Endothelial cell of umbilical vein (primary cell): ENCODE measurements at regions not wholly inside any gene's neighbourhood (a gene's known extent, or its start where the extent isn't known, plus 50 kb on each side); places are given as distances from the start of the nearest gene placed in this dataset.

ENCODE experiments used
- BruUV-seq: library from RNA; stranded (reverse); fragments of 400-500 nt; replicated peaks from 2 replicates; lab custom pipeline; 2021; lab: Mats Ljungman, UMichigan
- CTCF ChIA-PET: fragments of 300-600, 350-600 bp; sonication (Branson Sonifier 250); formaldehyde crosslinking; loops from one replicate; lab custom pipeline; 2021; ENCODE audit warnings: antibody characterized with exemption, inconsistent platforms; lab: Charles Lee
- POLR2A ChIA-PET: fragments of 300-600, 350-600 bp; sonication (Branson Sonifier 250); formaldehyde crosslinking; loops from one replicate; lab custom pipeline; 2021; ENCODE audit warnings: antibody characterized with exemption, inconsistent platforms; lab: Charles Lee
- DNase-seq: peaks from one replicate; pipeline ENCODE4 v3.0.0-alpha.2; 2011; ENCODE audit warnings: low read depth, low spot score
- FAIRE-seq: peaks from 2 replicates; lab custom pipeline; 2011; peaks lifted over from hg19 to GRCh38; lab: Jason Lieb, UNC
- H2AFZ ChIP-seq: 2 replicates; pipeline ENCODE4 v1.6.0; 2012; ENCODE audit warnings: low read depth, low read length, control low read depth, inconsistent platforms
- H3K27ac ChIP-seq: 2 replicates; pipeline ENCODE4 v1.5.1; 2011; ENCODE audit warnings: low read depth, mild to moderate bottlenecking, control low read depth, low read length, moderate library complexity; ENCODE audit not compliant: insufficient read depth
- H3K27me3 ChIP-seq, 2 experiments: 2 replicates each; pipeline versions ENCODE4 v1.6.0 to v1.6.1; 2011; ENCODE audit warnings: low read length in 2 of 2, mixed read lengths in 1 of 2; ENCODE audit not compliant: control insufficient read depth in 2 of 2, insufficient read depth in 2 of 2
- H3K36me3 ChIP-seq, 2 experiments: 2 replicates in 1 of 2; 3 replicates in 1 of 2; pipeline ENCODE4 v1.5.1; 2011; ENCODE audit warnings: low read length in 2 of 2, mild to moderate bottlenecking in 1 of 2, moderate library complexity in 1 of 2; ENCODE audit not compliant: control insufficient read depth in 2 of 2, insufficient read depth in 2 of 2; ENCODE audit errors: extremely low read depth in 1 of 2
- H3K4me1 ChIP-seq: 3 replicates; pipeline ENCODE4 v1.5.1; 2011; ENCODE audit warnings: mild to moderate bottlenecking, low read length; ENCODE audit not compliant: control insufficient read depth, insufficient read depth; ENCODE audit errors: extremely low read depth
- H3K4me2 ChIP-seq: 2 replicates; pipeline ENCODE4 v1.6.1; 2011; ENCODE audit warnings: low read length, control low read depth, mixed read lengths; ENCODE audit not compliant: insufficient read depth
- H3K4me3 ChIP-seq, 3 experiments: fragments of 200-600 bp in 1 of 3; sonication (generic), shearing (Covaris generic) in 1 of 3; replicated peaks in 1 of 3; 2 replicates each; pipeline ENCODE4 v1.5.1; 2011 to 2016; ENCODE audit warnings: control low read depth in 3 of 3, low read length in 3 of 3, mild to moderate bottlenecking in 2 of 3, inconsistent platforms in 1 of 3, low read depth in 1 of 3, moderate library complexity in 1 of 3; ENCODE audit not compliant: insufficient read depth in 1 of 3
- H3K79me2 ChIP-seq: 2 replicates; pipeline ENCODE4 v1.6.0; 2012; ENCODE audit warnings: low read length, inconsistent platforms; ENCODE audit not compliant: control insufficient read depth, insufficient read depth
- H3K9ac ChIP-seq: replicated peaks from 2 replicates; pipeline ENCODE3; 2011; ENCODE audit warnings: low read length, control low read depth; ENCODE audit not compliant: insufficient read depth; ENCODE audit errors: extremely low read depth
- H3K9me1 ChIP-seq: replicated peaks from 3 replicates; pipeline ENCODE4 v1.6.0; 2011; ENCODE audit warnings: mild to moderate bottlenecking, low read length; ENCODE audit not compliant: control insufficient read depth, insufficient read depth; ENCODE audit errors: extremely low read depth
- H3K9me3 ChIP-seq: replicated peaks from 2 replicates; pipeline ENCODE4 v1.5.1; 2012; ENCODE audit warnings: low read length, inconsistent platforms; ENCODE audit not compliant: control insufficient read depth, insufficient read depth
- H4K20me1 ChIP-seq: replicated peaks from 2 replicates; pipeline ENCODE3; 2011; ENCODE audit warnings: mild to moderate bottlenecking, low read length; ENCODE audit not compliant: control insufficient read depth, insufficient read depth; ENCODE audit errors: extremely low read depth
- EZH2 ChIP-seq: IDR thresholded peaks from 2 replicates; pipeline ENCODE4 v1.6.1; 2012; ENCODE audit warnings: borderline replicate concordance, low read depth, mild to moderate bottlenecking, moderate library complexity, low read length, inconsistent platforms; ENCODE audit not compliant: severe bottlenecking
- GATA2 ChIP-seq: IDR thresholded peaks from 2 replicates; pipeline ENCODE4 v1.7.0; 2011; ENCODE audit warnings: low read depth, mild to moderate bottlenecking, moderate library complexity, mixed read lengths, low read length; ENCODE audit not compliant: insufficient read length, insufficient read depth
- JUN ChIP-seq: IDR thresholded peaks from 2 replicates; pipeline ENCODE4 v1.6.1; 2011; ENCODE audit warnings: borderline replicate concordance, low read depth; ENCODE audit not compliant: insufficient read length, insufficient read depth
- MYC ChIP-seq: IDR thresholded peaks from one replicate; pipeline ENCODE4 v1.6.1; 2011; ENCODE audit warnings: mild to moderate bottlenecking, low read depth, low read length
- POLR2A ChIP-seq: IDR thresholded peaks from 2 replicates; pipeline ENCODE4 v1.6.1; 2012; ENCODE audit warnings: low read depth, mild to moderate bottlenecking, control low read depth, low read length
- dilution Hi-C: fragments of 300-500 bp; cut with MboI; formaldehyde crosslinking; loops from one replicate; pipeline ENCODE4 v1.15.0; 2019; ENCODE audit warnings: low sequenced_read_pairs; ENCODE audit not compliant: extremely low pct_ligation_motif_present
- intact Hi-C: fragments of 100-400 bp; cut with micrococcal nuclease; formaldehyde crosslinking; loops from one replicate; pipeline ENCODE4 v1.10.0; 2022
- TF ChIP-seq, protein P1 (sequence below), 2 donors: IDR thresholded peaks; 1 replicate in 1 of 2; 2 replicates in 1 of 2; pipeline ENCODE4 v1.5.1; 2011; ENCODE audit warnings: low read length in 2 of 2, mild to moderate bottlenecking in 2 of 2, moderate library complexity in 2 of 2, control low read depth in 1 of 2, inconsistent platforms in 1 of 2, low read depth in 1 of 2; ENCODE audit not compliant: insufficient read depth in 1 of 2; ENCODE audit errors: extremely low read depth in 1 of 2
- TF ChIP-seq, protein P2 (sequence below): IDR thresholded peaks from 2 replicates; pipeline ENCODE4 v1.6.1; 2011; ENCODE audit not compliant: insufficient read depth, insufficient read length

DNA sequence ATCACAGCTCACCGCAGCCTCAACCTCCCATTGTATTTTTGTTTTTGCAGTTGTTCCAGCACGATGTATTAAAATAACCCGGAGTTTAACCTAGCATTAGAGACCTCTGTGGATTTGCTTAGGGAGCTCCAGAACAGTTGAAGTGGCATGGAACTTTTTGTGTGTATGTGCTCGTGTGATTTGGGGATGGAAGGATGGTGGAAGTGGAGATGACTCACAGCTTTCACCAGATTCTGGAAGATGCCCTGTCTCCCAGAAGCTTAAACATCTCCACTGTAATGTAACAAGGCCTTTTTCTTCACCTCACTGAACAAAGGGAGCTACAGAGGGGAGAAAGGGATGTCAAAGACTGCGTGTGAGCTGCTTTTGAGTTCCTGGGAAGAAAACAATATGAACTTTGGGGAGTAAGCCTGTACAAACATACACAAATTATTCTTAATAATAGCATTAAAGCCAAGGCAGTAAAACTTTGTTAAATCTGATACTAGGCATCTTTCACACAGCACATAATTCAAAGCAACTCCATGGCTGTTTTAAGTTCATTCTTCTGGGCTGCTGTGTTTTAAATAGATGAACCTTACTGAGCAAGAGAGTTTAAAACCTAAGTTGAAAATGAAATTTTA is 226.4 kb downstream of the ADAMTS15 start:
- no peaks in the 10 kb centered on the region for H3K9me3 ChIP-seq
- intact Hi-C loops, result loop anchor here (5.0 kb wide), 1 partner anchor 237 kb away; no protein-coding TSS in a partner anchor
- H3K36me3 ChIP-seq, result no peaks in the 10 kb centered on the region
- FAIRE-seq (no peak), DNase-seq (no peak)
- no TSS peak for BruUV-seq
- H2AFZ ChIP-seq, result no peak overlapping the region
- no peaks in the 10 kb centered on the region for H3K9me1 ChIP-seq
- H3K27me3 ChIP-seq, result no peaks in the 10 kb centered on the region
- H3K4me1 ChIP-seq, result no peaks in the 10 kb centered on the region
- H3K4me3 ChIP-seq, result no peak overlapping the region
- dilution Hi-C loops, result no loop called here
- no peak overlapping the region for H3K27ac ChIP-seq
- no peak overlapping the region for H3K4me2 ChIP-seq
- no peak overlapping the region for H3K9ac ChIP-seq
- no peaks in the 10 kb centered on the region for H3K79me2 ChIP-seq
- TF ChIP-seq GATA2, result no peak
- TF ChIP-seq, protein P1, sequence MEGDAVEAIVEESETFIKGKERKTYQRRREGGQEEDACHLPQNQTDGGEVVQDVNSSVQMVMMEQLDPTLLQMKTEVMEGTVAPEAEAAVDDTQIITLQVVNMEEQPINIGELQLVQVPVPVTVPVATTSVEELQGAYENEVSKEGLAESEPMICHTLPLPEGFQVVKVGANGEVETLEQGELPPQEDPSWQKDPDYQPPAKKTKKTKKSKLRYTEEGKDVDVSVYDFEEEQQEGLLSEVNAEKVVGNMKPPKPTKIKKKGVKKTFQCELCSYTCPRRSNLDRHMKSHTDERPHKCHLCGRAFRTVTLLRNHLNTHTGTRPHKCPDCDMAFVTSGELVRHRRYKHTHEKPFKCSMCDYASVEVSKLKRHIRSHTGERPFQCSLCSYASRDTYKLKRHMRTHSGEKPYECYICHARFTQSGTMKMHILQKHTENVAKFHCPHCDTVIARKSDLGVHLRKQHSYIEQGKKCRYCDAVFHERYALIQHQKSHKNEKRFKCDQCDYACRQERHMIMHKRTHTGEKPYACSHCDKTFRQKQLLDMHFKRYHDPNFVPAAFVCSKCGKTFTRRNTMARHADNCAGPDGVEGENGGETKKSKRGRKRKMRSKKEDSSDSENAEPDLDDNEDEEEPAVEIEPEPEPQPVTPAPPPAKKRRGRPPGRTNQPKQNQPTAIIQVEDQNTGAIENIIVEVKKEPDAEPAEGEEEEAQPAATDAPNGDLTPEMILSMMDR (IDR thresholded peaks at IDR 0.05; ENCODE audit: extremely low read depth in 1 of 2, insufficient read depth in 1 of 2, low read depth in 1 of 2, low read length in 2 of 2), result no peak
- no peaks in the 10 kb centered on the region for H4K20me1 ChIP-seq
- CTCF ChIA-PET, result no interaction called here
- POLR2A ChIA-PET, result no interaction called here

DNA sequence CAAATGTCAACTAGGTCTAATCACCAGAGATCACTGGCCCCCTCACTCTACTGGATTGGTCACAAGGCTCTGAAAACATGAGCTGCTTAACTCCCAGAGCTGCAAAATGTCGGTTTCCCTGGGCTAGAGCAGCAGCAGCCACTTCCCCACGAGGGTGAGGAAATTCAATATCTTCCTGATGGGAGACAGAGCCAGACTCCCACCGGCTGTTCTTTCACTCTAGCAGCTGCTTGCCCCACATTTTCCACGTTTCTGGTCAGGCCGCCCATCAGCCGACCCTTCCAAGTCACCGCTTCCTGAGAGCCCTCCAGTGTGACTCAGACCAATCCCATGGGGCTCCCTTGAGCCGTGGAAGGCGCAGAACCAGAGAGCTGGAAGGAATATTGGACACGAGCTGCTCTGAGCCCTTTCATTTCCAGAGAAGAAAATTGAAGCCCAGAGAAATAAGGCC is 227.0 kb downstream of the ADAMTS15 start:
- no peak for FAIRE-seq

More for the DNA sequence above, 227.0 kb downstream of the ADAMTS15 start:
- dilution Hi-C loops (no loop called here), intact Hi-C loops (no loop called here)
- BruUV-seq, result no TSS peak
- CTCF ChIA-PET, result interaction anchor here (1.5 kb wide), 1 partner anchor 152 kb away, joined by 4 read pairs; no protein-coding TSS in a partner anchor
- Histone ChIP-seq H3K27ac (no peak overlapping the region), H3K4me3 (no peak overlapping the region), H3K4me2 (no peak overlapping the region), H3K27me3 (no peaks in the 10 kb centered on the region), H3K79me2 (no peaks in the 10 kb centered on the region), H2AFZ (no peak overlapping the region), H3K9me3 (no peaks in the 10 kb centered on the region), H3K9me1 (no peaks in the 10 kb centered on the region), H3K36me3 (no peaks in the 10 kb centered on the region), H4K20me1 (no peaks in the 10 kb centered on the region), H3K9ac (no peak overlapping the region), H3K4me1 (no peaks in the 10 kb centered on the region)
- TF ChIP-seq EZH2 (no peak), JUN (no peak), POLR2A (no peak), MYC (no peak)
- TF ChIP-seq, protein P1 (IDR thresholded peaks at IDR 0.05; ENCODE audit: extremely low read depth in 1 of 2, insufficient read depth in 1 of 2, low read depth in 1 of 2, low read length in 2 of 2), result no peak
- TF ChIP-seq, protein P2, sequence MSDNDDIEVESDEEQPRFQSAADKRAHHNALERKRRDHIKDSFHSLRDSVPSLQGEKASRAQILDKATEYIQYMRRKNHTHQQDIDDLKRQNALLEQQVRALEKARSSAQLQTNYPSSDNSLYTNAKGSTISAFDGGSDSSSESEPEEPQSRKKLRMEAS, result no peak
- POLR2A ChIA-PET, result no interaction called here
- no peak for DNase-seq
